ENCODE measurements at regions not wholly inside any gene's neighbourhood (a gene's known extent, or its start where the extent isn't known, plus 50 kb on each side); places are given as distances from the start of the nearest gene placed in this dataset.
A peak's percentile ranks its signal among the peaks of the same experiment; 100 is the strongest.
"Not testable (repeated sequence)": the region's sequence is repeated elsewhere in the genome, so short reads cannot be mapped to it uniquely, and the experiment has no call there.

DNA sequence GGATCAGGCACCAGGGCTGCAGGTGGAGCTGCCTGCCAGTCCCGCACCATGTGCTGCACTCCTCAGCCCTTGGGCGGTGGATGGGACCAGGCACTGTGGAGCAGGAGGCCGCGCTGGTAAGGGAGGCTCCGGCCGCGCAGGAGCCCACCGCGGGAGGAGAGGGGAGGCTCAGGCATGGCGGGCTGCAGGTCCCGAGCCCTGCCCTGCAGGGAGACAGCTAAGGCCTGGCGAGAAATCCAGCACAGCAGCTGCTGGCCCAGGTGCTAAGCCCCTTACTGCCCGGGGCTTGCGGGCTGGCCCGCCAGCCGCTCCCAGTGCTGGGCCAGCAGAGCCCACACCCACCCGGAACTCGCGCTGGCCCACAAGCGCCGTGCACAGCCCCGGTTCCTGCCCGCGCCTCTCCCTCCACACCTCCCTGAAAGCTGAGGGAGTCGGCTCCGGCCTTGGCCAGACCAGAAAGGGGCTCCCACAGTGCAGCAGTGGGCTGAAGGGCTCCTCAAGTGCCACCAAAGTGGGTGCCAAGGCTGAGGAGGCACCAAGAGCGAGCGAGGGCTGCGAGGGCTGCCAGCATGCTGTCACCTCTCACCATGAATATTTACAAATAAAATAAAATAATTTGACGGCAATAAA is 294.7 kb downstream of the CD109 start:
- H3K4me1 ChIP-seq (ENCODE audit: control insufficient read depth, insufficient read depth, low read length); H3K27me3 ChIP-seq (ENCODE audit: control insufficient read depth, insufficient read depth, low read length); H3K4me3 ChIP-seq (ENCODE audit: low read length); H3K9ac ChIP-seq (ENCODE audit: low read length); H3K36me3 ChIP-seq (ENCODE audit: control insufficient read depth, insufficient read depth, low read length); H3K27ac ChIP-seq (ENCODE audit: low read depth, low read length): not testable (repeated sequence)

DNA sequence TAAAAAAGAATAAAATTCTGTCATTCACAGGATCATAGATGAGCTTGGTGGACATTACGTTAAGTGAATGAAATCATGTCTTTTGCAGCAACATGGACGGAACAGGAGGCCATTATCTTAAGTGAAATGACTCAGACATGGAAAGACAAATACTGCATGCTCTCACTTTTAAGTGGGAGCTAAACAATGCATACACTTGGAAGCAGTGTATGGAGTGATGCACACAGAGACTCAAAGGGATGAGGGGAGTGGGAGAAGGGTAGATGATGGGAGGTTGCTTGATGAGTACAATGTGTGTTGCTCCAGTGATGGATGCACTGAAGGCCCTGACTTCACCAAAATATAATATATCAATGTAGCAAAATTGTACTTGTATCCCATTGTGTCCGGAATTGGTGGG is 293.4 kb downstream of the CD109 start:
- no peak overlapping the region for H3K27ac ChIP-seq (ENCODE audit: low read depth, low read length)
- H3K4me1 ChIP-seq (ENCODE audit: control insufficient read depth, insufficient read depth, low read length) = no peaks in the 10 kb centered on the region
- no peak overlapping the region for H3K9ac ChIP-seq (ENCODE audit: low read length)
- H3K36me3 ChIP-seq (ENCODE audit: control insufficient read depth, insufficient read depth, low read length) = no peaks in the 10 kb centered on the region
- no peak overlapping the region for H3K4me3 ChIP-seq (ENCODE audit: low read length)
- no peaks in the 10 kb centered on the region for H3K27me3 ChIP-seq (ENCODE audit: control insufficient read depth, insufficient read depth, low read length)

DNA sequence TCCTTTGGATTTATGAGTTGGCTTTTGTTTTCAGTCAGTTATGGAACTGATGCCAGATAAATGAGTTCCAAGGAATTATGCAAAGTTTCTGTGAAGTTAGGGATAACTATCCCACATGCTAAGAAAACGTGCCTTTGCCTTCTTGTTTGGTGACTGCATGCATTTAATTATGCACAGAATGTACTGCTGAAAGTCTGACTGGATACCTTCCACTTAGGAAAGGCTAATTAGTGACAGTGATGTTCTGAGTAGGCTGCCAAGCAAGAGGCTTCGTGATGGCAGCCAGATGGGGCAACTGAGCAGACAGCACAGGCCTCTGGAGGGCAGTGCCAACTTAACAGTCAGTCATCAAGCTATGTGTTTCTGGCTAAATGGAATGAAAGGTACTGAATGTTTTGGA is 289.9 kb downstream of the CD109 start:
- no peaks in the 10 kb centered on the region for H3K4me1 ChIP-seq (ENCODE audit: control insufficient read depth, insufficient read depth, low read length)
- H3K4me3 ChIP-seq (ENCODE audit: low read length) = no peak overlapping the region
- no peaks in the 10 kb centered on the region for H3K36me3 ChIP-seq (ENCODE audit: control insufficient read depth, insufficient read depth, low read length)
- H3K27me3 ChIP-seq (ENCODE audit: control insufficient read depth, insufficient read depth, low read length) = no peaks in the 10 kb centered on the region
- no peak overlapping the region for H3K9ac ChIP-seq (ENCODE audit: low read length)
- H3K27ac ChIP-seq (ENCODE audit: low read depth, low read length) = no peak overlapping the region

DNA sequence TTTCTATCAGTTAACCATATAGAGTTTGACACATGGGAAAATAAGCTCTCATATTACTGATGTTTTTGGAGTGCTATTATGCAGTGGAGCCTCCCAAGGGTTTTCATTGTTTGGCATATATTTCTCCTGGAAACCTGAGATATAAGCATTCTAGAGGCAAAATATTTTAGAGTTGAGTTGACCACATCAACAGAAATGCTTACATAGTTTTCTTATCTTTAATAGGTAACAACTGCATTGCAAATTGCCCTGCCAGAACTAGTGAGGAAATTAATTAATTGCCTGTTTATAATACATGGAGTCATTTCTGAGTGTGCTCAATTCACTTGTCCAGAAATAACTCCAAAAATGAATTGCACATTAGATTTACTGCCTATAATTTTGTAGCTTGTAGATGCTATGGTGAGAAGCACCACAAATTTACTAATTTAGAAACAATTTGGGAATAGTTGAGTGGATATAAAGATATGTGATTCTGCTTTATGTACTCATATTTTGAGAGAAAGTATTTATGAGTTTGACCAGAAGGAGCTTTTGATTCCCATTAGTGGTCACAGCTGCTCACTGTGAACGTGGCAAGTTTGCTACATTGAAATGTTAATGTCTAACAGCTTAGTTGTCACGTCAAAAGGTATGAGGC is 288.7 kb downstream of the CD109 start:
- H3K36me3 ChIP-seq (ENCODE audit: control insufficient read depth, insufficient read depth, low read length) = no peaks in the 10 kb centered on the region

DNA sequence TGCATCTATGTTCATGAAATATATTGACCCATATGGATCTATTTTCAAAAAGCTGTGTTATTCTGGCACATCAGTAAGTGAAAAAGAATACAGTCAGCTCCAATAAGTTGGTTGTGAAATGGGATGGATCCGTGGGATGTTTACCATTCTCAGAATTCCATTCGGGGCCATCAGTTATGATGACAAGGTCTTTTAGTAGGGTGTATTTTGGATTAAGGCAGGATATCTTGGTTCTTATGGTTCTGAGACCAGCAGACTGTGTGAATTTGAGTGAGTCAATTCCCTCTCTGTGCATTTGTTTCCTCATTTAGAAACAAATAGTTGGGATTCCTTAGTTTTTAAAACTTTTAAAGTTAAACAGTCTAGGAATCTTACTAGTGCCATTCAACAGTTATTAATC is 287.4 kb downstream of the CD109 start:
- no peaks in the 10 kb centered on the region for H3K27me3 ChIP-seq (ENCODE audit: control insufficient read depth, insufficient read depth, low read length)
- no peak overlapping the region for H3K27ac ChIP-seq (ENCODE audit: low read depth, low read length)
- H3K4me3 ChIP-seq (ENCODE audit: low read length) = no peak overlapping the region
- H3K9ac ChIP-seq (ENCODE audit: low read length) = no peak overlapping the region
- no peaks in the 10 kb centered on the region for H3K36me3 ChIP-seq (ENCODE audit: control insufficient read depth, insufficient read depth, low read length)
- H3K4me1 ChIP-seq (ENCODE audit: control insufficient read depth, insufficient read depth, low read length) = no peaks in the 10 kb centered on the region

More for the DNA sequence above, 288.7 kb downstream of the CD109 start:
- Histone ChIP-seq H3K27me3 (ENCODE audit: control insufficient read depth, insufficient read depth, low read length) (no peaks in the 10 kb centered on the region), H3K4me3 (ENCODE audit: low read length) (no peak overlapping the region), H3K4me1 (ENCODE audit: control insufficient read depth, insufficient read depth, low read length) (no peaks in the 10 kb centered on the region), H3K27ac (ENCODE audit: low read depth, low read length) (no peak overlapping the region), H3K9ac (ENCODE audit: low read length) (no peak overlapping the region)

DNA sequence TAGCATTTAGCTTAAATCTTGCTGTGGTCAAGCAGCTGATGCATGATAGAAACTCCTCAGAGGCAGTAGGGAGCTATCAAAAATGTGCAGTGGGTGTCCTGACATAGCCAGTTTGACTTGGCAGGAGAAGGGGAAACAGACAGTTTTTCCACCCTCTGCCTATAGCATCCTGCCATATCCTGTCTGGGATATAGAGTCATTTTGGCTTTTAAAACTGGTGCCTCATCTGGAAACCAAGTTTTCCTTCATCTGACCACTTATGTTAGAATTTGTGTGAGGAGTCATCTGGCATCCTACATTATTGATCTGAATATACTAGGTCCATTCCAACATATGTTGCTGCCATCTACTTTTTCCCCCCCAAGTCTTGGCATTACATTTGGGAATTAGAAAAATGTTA is 284.1 kb downstream of the CD109 start:
- no peaks in the 10 kb centered on the region for H3K4me1 ChIP-seq (ENCODE audit: control insufficient read depth, insufficient read depth, low read length)
- no peak overlapping the region for H3K27ac ChIP-seq (ENCODE audit: low read depth, low read length)
- H3K4me3 ChIP-seq (ENCODE audit: low read length) = no peak overlapping the region
- no peak overlapping the region for H3K9ac ChIP-seq (ENCODE audit: low read length)
- H3K27me3 ChIP-seq (ENCODE audit: control insufficient read depth, insufficient read depth, low read length) = no peaks in the 10 kb centered on the region
- H3K36me3 ChIP-seq (ENCODE audit: control insufficient read depth, insufficient read depth, low read length) = no peaks in the 10 kb centered on the region

DNA sequence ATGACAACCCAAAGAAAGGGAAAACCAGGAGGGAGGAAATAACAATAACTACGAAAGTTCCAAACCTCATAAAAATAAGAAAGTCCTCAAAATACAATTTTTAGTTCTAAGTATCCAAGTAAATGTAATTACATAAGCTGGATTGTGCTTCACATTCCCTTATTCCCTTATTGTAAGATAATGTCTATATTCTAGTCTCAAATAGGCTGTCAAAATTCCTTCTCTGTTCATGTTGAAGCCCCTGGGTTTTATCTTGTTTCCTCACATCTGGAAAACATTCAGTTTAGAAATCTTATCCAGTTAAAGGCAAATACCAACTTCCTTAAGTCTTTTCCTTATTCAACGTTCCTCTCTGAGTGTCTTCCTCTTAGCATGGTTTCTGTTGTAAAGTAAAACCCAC is 282.3 kb downstream of the CD109 start:
- Histone ChIP-seq H3K36me3 (ENCODE audit: control insufficient read depth, insufficient read depth, low read length) (no peaks in the 10 kb centered on the region), H3K27ac (ENCODE audit: low read depth, low read length) (no peak overlapping the region), H3K9ac (ENCODE audit: low read length) (no peak overlapping the region), H3K4me1 (ENCODE audit: control insufficient read depth, insufficient read depth, low read length) (no peaks in the 10 kb centered on the region), H3K27me3 (ENCODE audit: control insufficient read depth, insufficient read depth, low read length) (no peaks in the 10 kb centered on the region), H3K4me3 (ENCODE audit: low read length) (no peak overlapping the region)

DNA sequence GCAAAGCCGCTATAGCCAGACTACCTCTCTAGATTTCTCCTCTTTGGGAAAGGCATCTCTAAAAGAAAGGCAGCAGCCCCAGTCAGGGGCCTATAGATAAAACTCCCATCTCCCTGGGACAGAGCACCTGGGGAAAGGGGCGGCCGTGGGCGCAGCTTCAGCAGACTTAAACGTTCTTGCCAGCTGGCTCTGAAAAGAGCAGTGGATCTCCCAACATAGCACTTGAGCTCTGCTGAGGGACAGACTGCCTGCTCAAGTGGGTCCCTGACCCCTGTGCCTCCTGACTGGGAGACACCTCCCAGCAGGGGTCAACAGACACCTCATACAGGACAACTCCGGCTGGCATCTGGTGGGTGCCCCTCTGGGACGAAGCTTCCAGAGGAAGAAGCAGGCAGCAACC is 276.5 kb downstream of the CD109 start:
- H3K4me3 ChIP-seq (ENCODE audit: low read length); H3K27ac ChIP-seq (ENCODE audit: low read depth, low read length); H3K27me3 ChIP-seq (ENCODE audit: control insufficient read depth, insufficient read depth, low read length); H3K9ac ChIP-seq (ENCODE audit: low read length); H3K4me1 ChIP-seq (ENCODE audit: control insufficient read depth, insufficient read depth, low read length); H3K36me3 ChIP-seq (ENCODE audit: control insufficient read depth, insufficient read depth, low read length): not testable (repeated sequence)

DNA sequence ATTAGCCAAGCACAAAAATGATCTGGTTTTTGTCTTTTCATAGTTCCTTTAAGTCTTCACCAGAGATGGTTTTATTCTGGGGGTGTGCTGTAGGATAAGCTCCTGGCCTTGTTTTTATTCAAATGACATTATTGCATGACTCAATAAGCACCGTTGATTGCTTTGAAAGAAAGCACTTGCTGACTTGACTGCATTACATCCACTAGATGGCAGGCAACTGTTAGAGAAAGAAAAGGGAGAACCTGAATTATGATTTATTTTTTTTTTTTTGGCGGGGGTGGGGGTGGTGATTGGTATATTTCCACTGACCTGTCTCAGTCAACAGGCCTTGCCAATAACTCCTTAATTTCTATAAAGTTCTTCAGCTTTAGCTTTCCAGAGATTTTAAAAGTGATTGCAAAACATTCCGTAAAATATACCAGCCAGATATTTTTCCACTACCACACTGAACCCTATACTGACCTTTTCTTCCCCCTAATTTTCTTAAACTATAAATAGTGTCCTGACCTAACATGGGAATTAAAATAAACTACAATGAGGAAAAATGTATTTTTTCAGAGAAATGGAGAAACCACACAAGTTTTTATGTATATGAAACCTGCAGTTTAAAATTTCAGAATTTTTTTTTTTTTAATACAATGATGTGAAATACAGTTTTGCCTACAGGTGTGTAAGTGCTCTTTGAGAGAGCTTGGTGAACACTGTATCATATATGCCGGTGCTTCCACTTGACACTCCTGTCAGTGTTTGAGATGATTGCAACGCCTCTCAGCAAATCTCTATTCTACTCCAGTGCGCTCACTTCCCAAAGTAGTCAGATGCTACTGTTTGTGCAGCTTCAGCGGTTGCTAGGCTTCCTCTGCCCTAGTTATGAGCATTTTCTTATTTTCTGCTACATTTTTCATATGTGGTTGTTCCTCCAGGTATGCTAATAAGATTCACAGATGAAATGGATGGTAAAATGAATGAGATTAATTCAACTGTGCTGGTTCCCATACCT is 274.3 kb downstream of the CD109 start:
- Histone ChIP-seq H3K36me3 (ENCODE audit: control insufficient read depth, insufficient read depth, low read length) (no peaks in the 10 kb centered on the region), H3K9ac (ENCODE audit: low read length) (peak overlapping the region; percentile 30), H3K27ac (ENCODE audit: low read depth, low read length) (no peak overlapping the region), H3K4me1 (ENCODE audit: control insufficient read depth, insufficient read depth, low read length) (peaks cover 6% of the 10 kb centered on the region), H3K4me3 (ENCODE audit: low read length) (no peak overlapping the region), H3K27me3 (ENCODE audit: control insufficient read depth, insufficient read depth, low read length) (no peaks in the 10 kb centered on the region)

DNA sequence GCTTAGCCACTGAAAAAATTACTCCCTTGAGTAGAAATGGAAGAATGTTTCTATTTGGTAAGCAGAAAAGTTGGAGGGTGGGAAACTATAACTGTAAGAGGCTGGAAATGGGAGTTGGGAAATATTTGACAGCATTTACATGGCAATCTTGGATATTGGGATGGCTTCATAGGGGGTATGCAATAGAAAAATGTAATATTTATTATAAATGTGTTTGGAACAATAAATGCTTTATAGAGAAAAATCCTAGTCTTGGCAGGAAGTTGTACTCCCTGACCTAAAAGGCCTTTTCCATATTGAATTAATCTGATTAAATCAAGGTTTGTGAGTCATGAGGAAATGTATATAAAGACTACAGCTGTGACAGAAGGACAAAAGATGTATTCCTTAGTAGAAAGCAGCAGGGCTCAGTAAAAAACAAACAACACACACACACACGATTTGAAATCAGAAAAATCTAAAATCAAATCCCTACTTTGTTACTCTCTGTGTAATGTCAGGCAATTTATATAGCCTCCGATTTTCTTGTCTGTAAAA is 272.3 kb downstream of the CD109 start:
- Histone ChIP-seq H3K36me3 (ENCODE audit: control insufficient read depth, insufficient read depth, low read length) (no peaks in the 10 kb centered on the region), H3K4me1 (ENCODE audit: control insufficient read depth, insufficient read depth, low read length) (peaks cover 13% of the 10 kb centered on the region), H3K9ac (ENCODE audit: low read length) (no peak overlapping the region), H3K27me3 (ENCODE audit: control insufficient read depth, insufficient read depth, low read length) (no peaks in the 10 kb centered on the region), H3K27ac (ENCODE audit: low read depth, low read length) (no peak overlapping the region), H3K4me3 (ENCODE audit: low read length) (no peak overlapping the region)

DNA sequence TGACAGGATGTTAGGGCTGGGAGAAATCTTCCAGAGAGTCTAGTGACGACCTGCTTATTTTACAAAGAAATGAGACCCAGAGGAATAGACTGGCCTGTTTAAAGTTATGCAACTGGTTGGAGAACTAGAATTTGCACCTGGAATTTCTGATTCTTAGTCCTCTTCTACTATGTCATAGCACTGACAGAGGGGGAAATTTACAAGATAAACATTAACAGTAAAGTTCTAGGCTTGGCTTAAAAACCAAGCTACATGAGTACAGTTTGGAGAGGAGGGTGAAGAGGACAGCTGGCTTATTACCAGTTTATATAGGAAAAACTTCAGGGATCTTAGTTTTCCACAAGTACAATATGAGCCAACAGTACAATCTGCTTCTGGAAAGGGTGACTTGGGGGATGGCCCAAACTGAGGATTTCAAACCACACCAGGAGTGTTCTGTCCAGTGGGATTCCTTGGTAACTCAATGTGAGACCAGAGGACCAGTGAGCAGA is 269.6 kb downstream of the CD109 start:
- H3K4me3 ChIP-seq (ENCODE audit: low read length) = no peak overlapping the region
- H3K27ac ChIP-seq (ENCODE audit: low read depth, low read length) = peak overlapping the region; percentile 75
- H3K4me1 ChIP-seq (ENCODE audit: control insufficient read depth, insufficient read depth, low read length) = peaks cover 13% of the 10 kb centered on the region
- no peaks in the 10 kb centered on the region for H3K36me3 ChIP-seq (ENCODE audit: control insufficient read depth, insufficient read depth, low read length)
- H3K9ac ChIP-seq (ENCODE audit: low read length) = no peak overlapping the region
- H3K27me3 ChIP-seq (ENCODE audit: control insufficient read depth, insufficient read depth, low read length) = no peaks in the 10 kb centered on the region

DNA sequence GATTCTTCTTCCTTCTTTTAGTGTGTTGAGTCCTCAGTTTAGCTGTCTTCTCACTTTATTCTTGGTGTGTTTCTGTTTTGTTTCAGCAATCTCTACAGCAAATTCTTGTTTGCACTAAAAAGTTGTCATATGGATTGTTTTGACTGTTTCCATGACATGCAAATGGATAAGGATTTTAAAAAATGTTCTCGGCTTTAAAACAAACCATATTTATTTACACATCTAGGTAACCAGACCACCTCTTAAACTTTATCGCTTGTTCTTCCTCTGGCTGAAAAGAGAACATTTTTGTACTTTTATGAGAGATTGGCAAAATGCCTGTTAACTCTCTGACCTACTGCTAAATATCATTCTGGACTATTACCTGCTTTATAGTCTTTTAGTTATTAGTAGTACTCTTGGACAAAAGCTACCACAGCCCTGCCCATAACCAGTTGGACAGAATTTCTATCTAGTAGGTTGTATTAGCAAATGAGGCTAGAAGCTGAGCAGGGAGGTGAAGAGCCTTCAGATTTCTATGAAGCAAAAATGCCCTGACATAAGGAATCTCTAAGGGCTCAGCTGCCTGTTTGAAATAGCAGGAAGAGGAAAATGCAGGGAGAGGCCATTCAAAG is 268.3 kb downstream of the CD109 start:
- Histone ChIP-seq H3K27ac (ENCODE audit: low read depth, low read length) (peak overlapping the region; percentile 75), H3K4me3 (ENCODE audit: low read length) (no peak overlapping the region), H3K36me3 (ENCODE audit: control insufficient read depth, insufficient read depth, low read length) (no peaks in the 10 kb centered on the region), H3K9ac (ENCODE audit: low read length) (no peak overlapping the region), H3K4me1 (ENCODE audit: control insufficient read depth, insufficient read depth, low read length) (peaks cover 13% of the 10 kb centered on the region), H3K27me3 (ENCODE audit: control insufficient read depth, insufficient read depth, low read length) (no peaks in the 10 kb centered on the region)
